ENCODE measurements at regions not wholly inside any gene's neighbourhood (a gene's known extent, or its start where the extent isn't known, plus 50 kb on each side); places are given as distances from the start of the nearest gene placed in this dataset.

DNA sequence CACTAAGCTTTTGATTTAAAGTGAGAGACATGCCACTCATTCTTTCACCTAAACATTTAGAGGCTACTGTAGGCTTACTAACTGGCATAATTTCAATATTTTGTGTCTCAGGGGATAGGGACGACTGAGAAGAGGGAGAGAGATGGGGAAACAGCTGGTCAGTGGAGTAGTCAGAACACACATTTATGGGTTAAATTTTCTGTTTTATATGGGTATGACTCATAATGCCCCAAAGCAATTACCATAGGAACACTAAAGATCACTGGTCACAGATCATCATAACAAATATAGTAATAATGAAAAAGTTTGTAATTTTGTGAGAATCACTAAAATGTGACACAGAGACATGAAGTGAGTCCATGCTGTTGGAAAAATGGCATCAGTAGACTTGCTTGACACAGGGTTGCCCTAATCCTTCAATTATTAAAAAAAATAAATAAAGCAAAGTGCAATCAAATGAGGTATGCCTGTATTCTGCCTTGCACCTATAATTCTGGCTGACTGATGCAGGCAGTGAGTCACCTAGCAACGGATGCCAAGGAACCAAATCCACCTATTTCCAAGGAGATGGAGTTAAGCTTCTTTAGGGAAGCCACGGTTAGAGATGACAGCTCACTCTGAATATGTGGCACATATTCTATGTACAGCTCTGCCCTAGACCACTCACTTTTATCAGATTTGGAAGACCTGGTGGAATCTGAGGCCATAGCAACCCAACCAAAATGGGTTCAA, 166.1 kb downstream of the MARCHF11 start:
- peaks cover 0 to 6% (median 2%) of the 10 kb centered on the region in 4 donors for H3K9me3 ChIP-seq
- no peak overlapping the region for H3K27ac ChIP-seq
- no peak for TF ChIP-seq POLR2A (IDR thresholded peaks at IDR 0.05)
- TF ChIP-seq EP300 (IDR thresholded peaks at IDR 0.05): no peak
- no peak for TF ChIP-seq POLR2AphosphoS5 (IDR thresholded peaks at IDR 0.05)
- TF ChIP-seq, protein P1, sequence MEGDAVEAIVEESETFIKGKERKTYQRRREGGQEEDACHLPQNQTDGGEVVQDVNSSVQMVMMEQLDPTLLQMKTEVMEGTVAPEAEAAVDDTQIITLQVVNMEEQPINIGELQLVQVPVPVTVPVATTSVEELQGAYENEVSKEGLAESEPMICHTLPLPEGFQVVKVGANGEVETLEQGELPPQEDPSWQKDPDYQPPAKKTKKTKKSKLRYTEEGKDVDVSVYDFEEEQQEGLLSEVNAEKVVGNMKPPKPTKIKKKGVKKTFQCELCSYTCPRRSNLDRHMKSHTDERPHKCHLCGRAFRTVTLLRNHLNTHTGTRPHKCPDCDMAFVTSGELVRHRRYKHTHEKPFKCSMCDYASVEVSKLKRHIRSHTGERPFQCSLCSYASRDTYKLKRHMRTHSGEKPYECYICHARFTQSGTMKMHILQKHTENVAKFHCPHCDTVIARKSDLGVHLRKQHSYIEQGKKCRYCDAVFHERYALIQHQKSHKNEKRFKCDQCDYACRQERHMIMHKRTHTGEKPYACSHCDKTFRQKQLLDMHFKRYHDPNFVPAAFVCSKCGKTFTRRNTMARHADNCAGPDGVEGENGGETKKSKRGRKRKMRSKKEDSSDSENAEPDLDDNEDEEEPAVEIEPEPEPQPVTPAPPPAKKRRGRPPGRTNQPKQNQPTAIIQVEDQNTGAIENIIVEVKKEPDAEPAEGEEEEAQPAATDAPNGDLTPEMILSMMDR (IDR thresholded peaks at IDR 0.05): no peak
- no peaks in the 10 kb centered on the region for H3K27me3 ChIP-seq
- H3K36me3 ChIP-seq: no peaks in the 10 kb centered on the region
- intact Hi-C loops (cut with DNase I): no loop called here
- H3K4me3 ChIP-seq: no peak overlapping the region
- WGBS, 2 donors: 63 to 76% methylated on average over 3 of the region's 3 CpGs
- H3K4me1 ChIP-seq: no peaks in the 10 kb centered on the region
- DNase-seq: no peak

DNA sequence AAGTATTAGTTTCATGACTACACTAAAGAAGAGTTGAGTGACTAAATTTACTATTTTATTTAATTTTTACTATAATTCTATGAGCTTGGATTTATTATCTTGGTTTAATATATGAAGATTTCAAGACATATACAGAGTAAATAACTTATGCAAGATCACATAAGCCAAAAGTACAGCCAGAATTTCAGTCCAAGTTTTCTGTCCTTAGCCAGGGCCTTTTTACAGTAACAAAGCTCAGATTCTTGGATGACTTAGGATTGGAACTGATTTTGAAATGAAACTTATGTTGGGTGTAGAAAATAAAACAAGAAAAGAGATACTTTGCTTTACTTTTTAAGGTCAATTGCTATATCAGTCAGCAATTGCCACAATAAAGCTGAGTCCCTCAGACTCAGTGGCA, 170.3 kb downstream of the MARCHF11 start:
- DNase-seq: no peak
- no peak for TF ChIP-seq POLR2A (IDR thresholded peaks at IDR 0.05)
- TF ChIP-seq, protein P1 (IDR thresholded peaks at IDR 0.05): no peak
- TF ChIP-seq POLR2AphosphoS5 (IDR thresholded peaks at IDR 0.05): no peak
- no peak for TF ChIP-seq EP300 (IDR thresholded peaks at IDR 0.05)
- Histone ChIP-seq H3K27ac (no peak overlapping the region), H3K9me3 (peaks cover 0 to 6% (median 2%) of the 10 kb centered on the region in 4 donors), H3K4me1 (no peaks in the 10 kb centered on the region), H3K36me3 (no peaks in the 10 kb centered on the region), H3K27me3 (no peaks in the 10 kb centered on the region), H3K4me3 (no peak overlapping the region)
- intact Hi-C loops (cut with DNase I): no loop called here

DNA sequence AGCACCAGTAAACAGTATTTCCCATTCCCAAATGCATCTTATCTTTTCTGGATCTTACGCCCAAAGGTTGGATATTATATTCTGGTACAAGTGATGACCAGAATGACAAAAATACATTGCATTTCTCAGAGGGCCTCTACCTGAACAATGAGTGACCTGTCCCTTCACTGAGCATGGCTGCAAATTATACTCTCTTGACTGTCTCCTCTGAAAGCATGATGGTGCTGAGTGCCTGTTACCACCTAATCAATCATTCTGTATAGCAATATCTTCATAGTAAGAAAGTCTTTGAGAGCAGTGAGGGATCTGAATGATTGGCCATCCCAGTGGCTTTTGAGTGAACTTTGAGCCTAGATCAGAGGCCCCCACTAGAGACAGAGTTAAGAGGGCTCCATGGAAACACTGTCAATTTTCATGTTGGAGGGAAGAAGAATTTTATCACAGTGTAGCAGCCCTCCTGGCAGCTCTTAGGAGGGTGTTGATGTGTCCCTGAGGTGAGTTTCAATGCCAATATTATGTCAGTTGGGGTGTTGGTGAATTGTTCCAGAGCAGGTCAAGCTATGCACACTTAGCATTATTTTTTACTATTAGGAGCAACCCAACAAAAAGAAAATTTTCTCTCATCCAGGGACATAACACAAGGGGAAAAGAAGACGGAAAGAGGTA, 171.7 kb downstream of the MARCHF11 start:
- intact Hi-C loops (cut with DNase I): no loop called here
- no peak overlapping the region for H3K27ac ChIP-seq
- peaks cover 0 to 6% (median 2%) of the 10 kb centered on the region in 4 donors for H3K9me3 ChIP-seq
- 90% methylated on average over 2 of the region's 2 CpGs for WGBS, 2 donors
- TF ChIP-seq, protein P1 (IDR thresholded peaks at IDR 0.05): no peak
- TF ChIP-seq POLR2A (IDR thresholded peaks at IDR 0.05) (no peak), EP300 (IDR thresholded peaks at IDR 0.05) (no peak), POLR2AphosphoS5 (IDR thresholded peaks at IDR 0.05) (no peak)
- H3K27me3 ChIP-seq: no peaks in the 10 kb centered on the region
- no peak overlapping the region for H3K4me3 ChIP-seq
- DNase-seq: no peak
- no peaks in the 10 kb centered on the region for H3K36me3 ChIP-seq
- H3K4me1 ChIP-seq: no peaks in the 10 kb centered on the region

DNA sequence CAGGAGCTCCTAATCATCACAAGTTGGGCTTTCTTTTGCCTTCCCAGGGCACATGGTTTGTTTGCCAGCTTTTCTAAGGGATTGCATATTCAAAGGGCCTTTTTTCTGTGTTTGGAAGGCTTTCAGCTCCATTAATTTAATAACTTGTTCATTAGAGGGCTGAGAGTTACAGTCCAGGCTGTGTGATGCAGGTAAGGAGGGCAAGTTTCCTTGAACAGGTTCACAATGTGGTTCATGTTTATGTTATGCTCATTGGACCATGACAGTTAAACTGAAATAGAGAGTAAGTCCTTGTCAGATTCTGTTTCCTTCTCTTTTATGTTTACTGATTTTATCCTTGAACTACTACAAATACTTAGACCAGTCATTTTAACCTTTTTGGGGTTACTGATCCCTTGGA, 174.4 kb downstream of the MARCHF11 start:
- DNase-seq: no peak
- TF ChIP-seq EP300 (IDR thresholded peaks at IDR 0.05): no peak
- no peak for TF ChIP-seq POLR2A (IDR thresholded peaks at IDR 0.05)
- TF ChIP-seq POLR2AphosphoS5 (IDR thresholded peaks at IDR 0.05): no peak
- TF ChIP-seq, protein P1 (IDR thresholded peaks at IDR 0.05): no peak
- Histone ChIP-seq H3K9me3 (peaks cover 0 to 6% (median 1%) of the 10 kb centered on the region in 4 donors), H3K4me3 (no peak overlapping the region), H3K27ac (no peak overlapping the region), H3K4me1 (no peaks in the 10 kb centered on the region), H3K36me3 (no peaks in the 10 kb centered on the region), H3K27me3 (no peaks in the 10 kb centered on the region)
- intact Hi-C loops (cut with DNase I): no loop called here

All from sigmoid colon (tissue), 6 donors.